Testis (tissue), 2 donors: ENCODE measurements at regions not wholly inside any gene's neighbourhood (a gene's known extent, or its start where the extent isn't known, plus 50 kb on each side); places are given as distances from the start of the nearest gene placed in this dataset.

ENCODE experiments used
- CTCF ChIP-seq, 3 experiments: fragments of 450-650 bp in 2 of 3; fragments of 200-600 bp in 1 of 3; sonication (generic) in 1 of 3; IDR thresholded peaks; one replicate each; pipeline ENCODE4 v1.5.1; 2016 to 2019; ENCODE audit warnings: antibody characterized with exemption in 3 of 3, mild to moderate bottlenecking in 2 of 3, moderate library complexity in 1 of 3
- POLR2A ChIP-seq: fragments of 450-650 bp; IDR thresholded peaks from one replicate; pipeline ENCODE4 v1.6.1; 2017; ENCODE audit warnings: antibody characterized with exemption, mild to moderate bottlenecking, moderate library complexity

DNA sequence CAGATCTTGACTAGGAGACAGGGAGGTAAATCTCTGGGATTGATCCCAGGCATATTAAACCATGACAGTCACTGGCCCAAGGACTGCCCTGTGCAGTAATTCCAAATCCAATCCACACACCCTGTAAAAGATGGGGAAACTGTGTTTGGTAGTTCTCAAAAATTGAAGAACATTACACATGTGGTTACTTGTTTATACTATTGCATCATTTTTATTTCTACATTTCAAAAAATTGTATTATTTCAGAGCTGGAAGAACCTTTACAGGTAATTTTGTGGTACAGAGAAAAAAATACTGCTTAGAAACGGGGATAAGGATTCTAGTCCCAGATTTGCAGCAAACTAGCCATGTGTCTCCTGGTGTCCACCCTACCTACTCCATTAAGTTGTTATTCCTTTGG lies 400.5 kb downstream of the LRIG3 start:
- TF ChIP-seq CTCF (IDR thresholded peaks at IDR 0.05) (no peak), POLR2A (no peak)
